Smooth muscle cell (in vitro differentiated cells): ENCODE measurements at regions not wholly inside any gene's neighbourhood (a gene's known extent, or its start where the extent isn't known, plus 50 kb on each side); places are given as distances from the start of the nearest gene placed in this dataset.

Experiments
- DNase-seq: peaks from one replicate; lab custom pipeline; 2025; ENCODE audit not compliant: unreplicated experiment; lab: John Stamatoyannopoulos, UW
- H2AFZ ChIP-seq: fragments of 200-600 bp; sonication (generic); 2 replicates; pipeline ENCODE4 v1.6.0; 2016; ENCODE audit warnings: antibody characterized with exemption, low read depth, mild to moderate bottlenecking
- H3F3A ChIP-seq: fragments of 200-600 bp; sonication (generic); 2 replicates; pipeline ENCODE4 v1.6.0; 2017; ENCODE audit warnings: antibody characterized with exemption, low read depth
- H3K27ac ChIP-seq: fragments of 200-600 bp; sonication (generic); 2 replicates; pipeline ENCODE4 v1.5.1; 2016; ENCODE audit warnings: low read depth, mild to moderate bottlenecking
- H3K27me3 ChIP-seq: fragments of 200-600 bp; sonication (generic); 2 replicates; pipeline ENCODE4 v1.6.1; 2016; ENCODE audit warnings: low read depth, mild to moderate bottlenecking
- H3K36me3 ChIP-seq: fragments of 200-600 bp; sonication (generic); 2 replicates; pipeline ENCODE4 v1.5.1; 2016; ENCODE audit warnings: low read depth
- H3K4me1 ChIP-seq: fragments of 200-600 bp; sonication (generic); 2 replicates; pipeline ENCODE4 v1.5.1; 2016; ENCODE audit warnings: low read depth
- H3K4me2 ChIP-seq: fragments of 200-600 bp; sonication (generic); 2 replicates; pipeline ENCODE4 v1.6.0; 2016; ENCODE audit warnings: mild to moderate bottlenecking
- H3K4me3 ChIP-seq: fragments of 200-600 bp; sonication (generic); 2 replicates; pipeline ENCODE4 v1.5.1; 2016; ENCODE audit warnings: mild to moderate bottlenecking
- H3K79me2 ChIP-seq: fragments of 200-600 bp; sonication (generic); 2 replicates; pipeline ENCODE4 v1.6.0; 2016; ENCODE audit warnings: low read depth, mild to moderate bottlenecking
- H3K9ac ChIP-seq: fragments of 200-600 bp; sonication (generic); 2 replicates; pipeline ENCODE4 v1.6.0; 2016; ENCODE audit warnings: low read depth
- H3K9me3 ChIP-seq: fragments of 200-600 bp; sonication (generic); replicated peaks from 2 replicates; pipeline ENCODE4 v1.5.1; 2016; ENCODE audit warnings: low read depth
- H4K20me1 ChIP-seq: fragments of 200-600 bp; sonication (generic); 2 replicates; pipeline ENCODE4 v1.6.0; 2016; ENCODE audit warnings: low read depth
- CTCF ChIP-seq: fragments of 200-600 bp; sonication (generic); IDR thresholded peaks from 2 replicates; pipeline ENCODE4 v1.5.1; 2017; ENCODE audit warnings: borderline replicate concordance, mild to moderate bottlenecking, antibody characterized with exemption; ENCODE audit not compliant: insufficient read depth, poor library complexity, severe bottlenecking
- WGBS: methylation state at CpG from one replicate; pipeline ENCODE4 v1.1.7; 2016; ENCODE audit warnings: low lambda C conversion rate; 5-methylcytosine and 5-hydroxymethylcytosine counted together

DNA sequence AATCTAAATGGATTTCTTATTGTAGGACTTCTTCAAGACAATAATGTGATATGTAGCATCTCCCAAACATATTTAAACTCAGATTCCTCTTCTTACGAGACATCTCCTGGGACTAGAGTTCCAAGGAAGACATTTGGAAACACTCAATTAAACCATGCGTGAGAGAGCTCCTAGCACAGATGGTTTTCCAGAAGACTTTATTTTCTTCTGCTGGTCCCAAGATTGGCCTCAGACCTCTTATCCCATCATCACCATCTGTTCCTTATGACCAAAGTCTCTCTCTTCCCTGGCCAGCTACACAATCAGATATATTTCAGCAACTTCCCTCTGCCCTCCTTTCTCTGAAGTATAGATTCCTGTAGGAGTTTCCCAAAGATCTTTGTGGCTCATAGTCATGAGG, 93.2 kb upstream of the JARID2 start:
- H3K27me3 ChIP-seq, result no peaks in the 10 kb centered on the region
- H3K79me2 ChIP-seq, result no peaks in the 10 kb centered on the region
- no peak for TF ChIP-seq CTCF
- H2AFZ ChIP-seq, result no peak overlapping the region
- no peaks in the 10 kb centered on the region for H3K4me1 ChIP-seq
- no peaks in the 10 kb centered on the region for H4K20me1 ChIP-seq
- no peak overlapping the region for H3K27ac ChIP-seq
- no peak for DNase-seq
- no peaks in the 10 kb centered on the region for H3F3A ChIP-seq
- H3K4me2 ChIP-seq, result no peak overlapping the region
- WGBS, result 98% methylated on average over 2 of the region's 2 CpGs
- no peaks in the 10 kb centered on the region for H3K36me3 ChIP-seq
- H3K9me3 ChIP-seq, result no peaks in the 10 kb centered on the region
- H3K4me3 ChIP-seq, result no peak overlapping the region
- H3K9ac ChIP-seq, result no peak overlapping the region

DNA sequence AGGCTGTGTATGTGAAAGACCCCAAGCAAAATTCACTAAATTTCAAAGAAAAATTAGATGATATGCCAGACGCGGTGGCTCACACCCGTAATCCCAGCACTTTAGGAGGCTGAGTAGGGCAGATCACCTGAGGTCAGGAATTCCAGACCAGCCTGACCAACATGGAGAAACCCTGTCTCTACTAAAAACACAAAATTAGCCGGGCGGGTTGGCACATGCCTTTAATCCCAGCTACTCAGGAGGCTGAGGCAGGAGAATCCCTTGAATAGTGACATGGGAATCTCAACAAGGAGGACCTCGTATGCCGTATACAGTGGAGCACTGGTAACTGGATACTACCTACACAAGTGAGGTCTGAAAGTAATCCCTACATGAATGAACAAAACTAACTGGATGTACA, 92.7 kb upstream of the JARID2 start:
- H2AFZ ChIP-seq, result no peak overlapping the region
- no peak overlapping the region for H3K4me2 ChIP-seq
- H3K4me3 ChIP-seq, result no peak overlapping the region
- H3K4me1 ChIP-seq, result no peaks in the 10 kb centered on the region
- H3K27ac ChIP-seq, result no peak overlapping the region
- H3K9me3 ChIP-seq, result no peaks in the 10 kb centered on the region
- no peak for DNase-seq
- H3K79me2 ChIP-seq, result no peaks in the 10 kb centered on the region
- no peaks in the 10 kb centered on the region for H4K20me1 ChIP-seq
- no peaks in the 10 kb centered on the region for H3F3A ChIP-seq
- WGBS, result 96% methylated on average over 7 of the region's 7 CpGs
- no peaks in the 10 kb centered on the region for H3K27me3 ChIP-seq
- no peak overlapping the region for H3K9ac ChIP-seq
- TF ChIP-seq CTCF, result no peak
- H3K36me3 ChIP-seq, result no peaks in the 10 kb centered on the region

- no peak overlapping the region for H3K4me2 ChIP-seq
- H3K9ac ChIP-seq, result no peak overlapping the region
- no peak overlapping the region for H2AFZ ChIP-seq
- H4K20me1 ChIP-seq, result no peaks in the 10 kb centered on the region
- H3K27me3 ChIP-seq, result no peaks in the 10 kb centered on the region
- WGBS, result 95% methylated on average over 2 of the region's 2 CpGs
- no peaks in the 10 kb centered on the region for H3K79me2 ChIP-seq
- no peak overlapping the region for H3K4me3 ChIP-seq
- H3F3A ChIP-seq, result no peaks in the 10 kb centered on the region
- H3K27ac ChIP-seq, result no peak overlapping the region
- no peaks in the 10 kb centered on the region for H3K9me3 ChIP-seq
- DNase-seq, result no peak
- TF ChIP-seq CTCF, result no peak
- H3K36me3 ChIP-seq, result no peaks in the 10 kb centered on the region
- H3K4me1 ChIP-seq, result no peaks in the 10 kb centered on the region
Measured at GRCh38 chr6:15157479-15157878, 88.4 kb upstream of the JARID2 start.

- H2AFZ ChIP-seq, result no peak overlapping the region
- H3K4me3 ChIP-seq, result no peak overlapping the region
- H3K27ac ChIP-seq, result no peak overlapping the region
- H3K27me3 ChIP-seq, result no peaks in the 10 kb centered on the region
- WGBS, result 95% methylated on average over 10 of the region's 10 CpGs
- no peak overlapping the region for H3K9ac ChIP-seq
- TF ChIP-seq CTCF, result no peak
- no peak for DNase-seq
- no peaks in the 10 kb centered on the region for H4K20me1 ChIP-seq
- H3K4me1 ChIP-seq, result no peaks in the 10 kb centered on the region
- no peaks in the 10 kb centered on the region for H3K9me3 ChIP-seq
- no peaks in the 10 kb centered on the region for H3K79me2 ChIP-seq
- H3K4me2 ChIP-seq, result no peak overlapping the region
- H3F3A ChIP-seq, result no peaks in the 10 kb centered on the region
- H3K36me3 ChIP-seq, result no peaks in the 10 kb centered on the region
Measured at GRCh38 chr6:15158821-15159619, 86.8 kb upstream of the JARID2 start.
